H4 (cell line): ENCODE measurements at regions not wholly inside any gene's neighbourhood (a gene's known extent, or its start where the extent isn't known, plus 50 kb on each side); places are given as distances from the start of the nearest gene placed in this dataset.
A peak's percentile ranks its signal among the peaks of the same experiment; 100 is the strongest.

Source experiments
- DNase-seq: peaks from one replicate; pipeline ENCODE4 v3.0.0-alpha.2; 2015; ENCODE audit warnings: low spot score

GRCh38 chr9:91040371-91041215 is 239.0 kb downstream of the SYK start:
- no peak for DNase-seq

DNA sequence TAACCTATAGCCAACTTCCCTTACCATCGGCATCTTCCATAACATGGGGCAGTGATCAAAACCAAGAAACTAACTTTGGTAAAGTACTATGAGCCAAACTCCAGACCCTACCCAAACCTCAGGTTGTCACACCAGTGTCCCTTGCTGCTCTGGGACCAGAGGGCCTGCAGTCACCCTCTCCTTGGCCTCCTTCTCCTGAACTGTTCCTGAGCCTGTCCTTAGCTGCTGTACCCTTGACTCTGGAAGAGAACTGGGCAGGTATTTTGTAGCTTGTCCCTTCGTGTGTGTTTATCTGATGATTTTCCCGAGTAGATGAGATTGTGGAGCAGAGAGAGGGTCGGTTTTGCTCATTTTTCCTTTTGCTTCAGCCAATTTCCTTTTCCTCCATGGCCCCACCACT is 240.4 kb downstream of the SYK start:
- no peak for DNase-seq

GRCh38 chr9:91042541-91042940 is 240.9 kb downstream of the SYK start:
- DNase-seq: no peak

GRCh38 chr9:91043056-91043810 is 241.6 kb downstream of the SYK start:
- DNase-seq: no peak

- DNase-seq: no peak
These were observed 242.2 kb downstream of the SYK start for GRCh38 chr9:91043811-91044175.

- DNase-seq: no peak
These were observed 242.7 kb downstream of the SYK start for GRCh38 chr9:91044354-91044753.

DNA sequence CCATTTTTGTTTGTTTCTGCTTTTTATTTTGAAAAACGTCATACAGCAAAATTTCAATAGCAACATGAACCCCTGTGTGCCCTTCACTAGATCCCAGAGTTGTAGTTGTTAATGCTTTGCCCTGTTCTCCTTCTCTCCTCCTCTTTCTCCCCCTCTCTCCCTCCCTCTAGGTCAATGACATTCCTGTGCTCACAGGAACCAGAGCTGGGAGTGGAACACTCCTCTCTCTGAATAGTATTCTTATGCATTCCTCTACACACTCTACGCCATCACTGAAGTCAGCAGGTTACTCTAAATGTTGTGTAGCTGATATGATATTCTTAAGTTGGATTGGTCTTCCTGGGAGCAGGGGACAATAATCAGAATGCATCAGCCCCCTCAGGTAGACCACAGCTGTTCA is 243.4 kb downstream of the SYK start:
- DNase-seq: no peak

- no peak for DNase-seq
These were observed 245.9 kb downstream of the SYK start for GRCh38 chr9:91047529-91047928.

DNA sequence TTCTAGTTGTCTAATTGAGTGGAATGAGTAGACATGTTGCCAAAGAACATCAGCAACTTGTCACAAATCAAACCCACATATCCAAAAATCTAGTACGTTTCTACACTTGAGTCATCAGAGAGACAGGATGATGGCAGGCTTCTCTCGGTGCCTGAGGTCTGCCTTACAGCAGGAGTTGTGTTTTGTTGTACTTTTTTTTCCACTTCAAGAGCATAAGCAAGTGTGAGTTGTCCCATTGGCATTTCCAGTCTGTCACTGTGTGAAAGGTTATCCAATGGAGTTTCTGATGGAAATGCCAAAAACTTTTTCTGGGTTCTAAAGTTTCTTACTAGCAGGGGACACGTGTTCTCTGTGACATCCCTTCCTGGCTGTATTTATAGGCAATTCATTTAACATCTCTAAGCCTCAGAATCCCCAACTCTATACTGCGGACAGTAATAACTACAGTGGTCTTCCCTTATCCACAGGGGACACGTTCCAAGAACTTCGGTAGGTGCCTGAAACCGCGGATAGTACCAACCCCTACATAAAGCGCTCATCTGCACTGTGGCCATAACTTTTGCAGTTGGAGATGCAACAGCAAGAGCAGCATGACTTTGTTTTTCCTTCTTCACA is 246.5 kb downstream of the SYK start:
- DNase-seq: peak; percentile 38

DNA sequence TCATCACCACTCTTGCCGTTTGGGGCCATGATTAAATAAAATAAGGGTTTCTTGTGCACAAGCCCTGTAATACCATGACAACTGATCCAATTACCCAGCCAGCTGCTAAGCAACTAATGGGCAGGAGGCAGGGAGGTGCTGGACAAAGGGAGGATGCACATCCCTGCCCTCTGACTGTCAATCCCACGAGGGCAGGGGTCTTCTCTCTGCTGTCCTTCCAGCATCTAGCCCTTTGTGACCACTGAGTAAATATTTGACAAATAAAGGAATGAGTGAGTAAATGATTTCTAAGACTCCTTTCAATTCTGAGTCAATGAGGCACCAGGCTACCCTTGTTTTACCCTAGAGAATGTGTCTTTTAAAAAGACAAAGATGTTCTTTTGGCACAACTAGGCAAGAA is 247.1 kb downstream of the SYK start:
- no peak for DNase-seq

- no peak for DNase-seq
These were observed 252.2 kb downstream of the SYK start for GRCh38 chr9:91053824-91054223.

- no peak for DNase-seq
These were observed 254.2 kb downstream of the SYK start for GRCh38 chr9:91055845-91056244.

DNA sequence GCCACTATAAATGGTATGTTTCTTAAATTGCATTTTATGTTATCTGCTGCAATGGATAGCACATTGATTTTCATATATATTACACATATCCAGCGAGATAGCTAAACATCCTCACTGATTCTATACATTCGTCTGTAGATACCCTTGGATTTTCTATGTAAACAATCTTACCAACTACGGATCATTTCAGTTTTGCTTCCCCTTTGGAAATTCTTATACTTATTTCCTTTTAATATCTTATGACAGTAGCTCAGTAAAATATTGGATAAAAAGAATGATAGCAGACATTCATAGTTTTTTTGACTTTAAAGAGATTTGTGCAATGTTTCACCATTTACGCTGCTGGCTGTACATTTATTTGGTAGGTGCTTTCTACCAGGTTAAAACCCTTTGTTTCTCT is 254.9 kb downstream of the SYK start:
- no peak for DNase-seq

GRCh38 chr9:91056917-91057316 is 255.3 kb downstream of the SYK start:
- no peak for DNase-seq

- no peak for DNase-seq
These were observed 258.1 kb downstream of the SYK start for GRCh38 chr9:91059713-91060112.

DNA sequence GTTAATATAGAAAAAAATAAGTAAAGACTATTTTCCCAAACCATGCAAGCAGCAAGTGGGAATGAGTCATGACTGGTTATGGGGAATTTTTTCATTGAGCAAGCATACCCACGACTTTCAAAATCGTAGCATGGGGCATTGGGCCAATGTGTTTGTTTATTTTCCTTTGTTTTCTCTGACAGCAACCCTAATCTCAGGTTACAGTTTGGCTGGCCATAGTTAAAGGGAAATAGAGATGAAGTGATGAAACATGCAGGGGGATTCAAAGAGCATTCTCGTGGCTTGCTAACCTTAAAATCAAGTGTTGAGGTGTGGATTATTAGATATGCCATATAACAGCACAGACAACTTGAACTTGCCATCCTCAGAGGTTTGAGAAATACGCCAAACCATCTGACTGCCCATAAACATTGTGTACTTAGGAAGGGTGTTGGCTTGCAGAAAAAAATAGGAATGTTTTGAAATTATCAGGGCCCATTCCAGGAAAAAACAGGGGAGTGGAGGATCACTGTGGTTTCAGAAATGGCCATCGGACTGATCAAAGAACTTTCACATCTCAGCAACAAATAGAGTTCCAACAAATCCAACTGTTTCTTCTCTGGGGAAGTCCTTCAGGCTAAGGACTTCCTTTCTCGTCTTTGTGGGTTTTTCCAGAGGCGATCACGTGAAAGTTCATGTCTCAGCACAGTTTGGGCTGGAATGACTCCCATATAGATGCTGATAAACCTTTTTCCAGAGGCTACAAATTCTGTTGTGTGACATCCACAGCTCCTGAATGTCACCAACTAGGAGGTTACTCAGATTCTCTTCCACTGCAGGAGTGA is 259.1 kb downstream of the SYK start:
- DNase-seq: peak; percentile 94

DNA sequence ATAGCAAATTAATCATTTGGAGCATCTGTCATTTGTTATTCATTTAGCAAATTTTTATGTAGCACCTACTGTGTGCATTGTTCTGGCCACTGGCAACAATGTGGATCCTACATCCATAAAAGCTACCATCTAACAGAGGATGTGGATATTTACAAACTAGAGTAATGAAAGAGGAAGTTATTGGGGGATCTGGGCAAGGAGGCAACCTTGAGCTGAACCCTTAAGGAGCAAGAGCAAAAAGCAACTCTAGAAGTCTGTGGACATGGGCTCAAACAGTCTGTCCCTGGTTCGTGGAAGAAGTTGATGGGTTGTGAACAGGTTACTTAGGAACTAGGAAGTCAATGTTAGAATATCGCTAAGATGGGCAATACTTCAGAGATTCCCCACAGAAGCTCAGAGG is 259.9 kb downstream of the SYK start:
- DNase-seq: no peak

- no peak for DNase-seq
These were observed 260.7 kb downstream of the SYK start for GRCh38 chr9:91062281-91062680.

DNA sequence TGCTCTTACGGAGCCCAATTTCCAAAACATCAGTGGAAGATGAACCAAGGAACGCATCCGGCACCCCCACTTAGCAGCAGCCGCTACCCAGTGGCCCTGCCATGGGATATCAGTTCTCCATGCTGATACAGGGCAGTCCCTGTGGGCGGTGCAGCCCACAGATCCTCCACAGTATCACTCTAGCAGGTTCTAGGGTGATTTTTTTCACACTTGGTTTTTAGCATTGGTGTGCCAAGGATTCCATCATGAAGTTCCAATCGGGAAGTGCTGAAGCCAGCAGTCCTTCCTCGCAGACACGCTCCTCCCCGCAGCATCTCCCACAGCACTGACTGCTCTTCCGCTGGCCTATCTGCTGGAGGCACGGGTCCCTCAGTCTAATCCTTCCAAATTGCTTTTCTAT is 261.9 kb downstream of the SYK start:
- DNase-seq: no peak

GRCh38 chr9:91065231-91066041 is 263.8 kb downstream of the SYK start:
- DNase-seq: no peak

GRCh38 chr9:91066042-91066415 is 264.4 kb downstream of the SYK start:
- DNase-seq: no peak
